Renal cortex interstitium (tissue), 11 donors: ENCODE measurements at regions not wholly inside any gene's neighbourhood (a gene's known extent, or its start where the extent isn't known, plus 50 kb on each side); places are given as distances from the start of the nearest gene placed in this dataset.

ENCODE experiments used
- DNase-seq, 11 donors: peaks; one replicate each; pipeline ENCODE4 v3.0.0-alpha.2; 2013; ENCODE audit warnings: low read depth in 9 of 11, low spot score in 4 of 11; ENCODE audit errors: extremely low read depth in 1 of 11

GRCh38 chr1:90650401-90650800 is 66.7 kb downstream of the BARHL2 start:
- no peak for DNase-seq

GRCh38 chr1:90640325-90640724 is 76.8 kb downstream of the BARHL2 start:
- no peak for DNase-seq

GRCh38 chr1:90622666-90623065 is 94.4 kb downstream of the BARHL2 start:
- no peak for DNase-seq

GRCh38 chr1:90621986-90622385 is 95.1 kb downstream of the BARHL2 start:
- DNase-seq: no peak

GRCh38 chr1:90616395-90616794 is 100.7 kb downstream of the BARHL2 start:
- no peak for DNase-seq

GRCh38 chr1:90614872-90615271 is 102.2 kb downstream of the BARHL2 start:
- DNase-seq: no peak

GRCh38 chr1:90613371-90613770 is 103.7 kb downstream of the BARHL2 start:
- DNase-seq: no peak

- DNase-seq: no peak
Measured at GRCh38 chr1:90612033-90612432, 105.1 kb downstream of the BARHL2 start.

- DNase-seq: no peak
Measured at GRCh38 chr1:90607736-90608135, 109.4 kb downstream of the BARHL2 start.

- DNase-seq: no peak
Measured at GRCh38 chr1:90605070-90605469, 112.0 kb downstream of the BARHL2 start.

- DNase-seq: no peak
Measured at GRCh38 chr1:90593312-90593711, 123.8 kb downstream of the BARHL2 start.

- DNase-seq: no peak
Measured at GRCh38 chr1:90591970-90592356, 125.1 kb downstream of the BARHL2 start.

- no peak for DNase-seq
Measured at GRCh38 chr1:90591355-90591969, 125.6 kb downstream of the BARHL2 start.

- DNase-seq: no peak
Measured at GRCh38 chr1:90580176-90580575, 136.9 kb downstream of the BARHL2 start.

- DNase-seq: peak in 1 of 11 donors; percentile 27
Measured at GRCh38 chr1:90579212-90579802, 137.8 kb downstream of the BARHL2 start.

- no peak for DNase-seq
Measured at GRCh38 chr1:90574692-90575370, 142.3 kb downstream of the BARHL2 start.

GRCh38 chr1:90573736-90574135 is 143.4 kb downstream of the BARHL2 start:
- no peak for DNase-seq

- no peak for DNase-seq
Measured at GRCh38 chr1:90572446-90572845, 144.7 kb downstream of the BARHL2 start.

- no peak for DNase-seq
Measured at GRCh38 chr1:90568436-90568835, 148.7 kb downstream of the BARHL2 start.

GRCh38 chr1:90564164-90564563 is 152.9 kb downstream of the BARHL2 start:
- no peak for DNase-seq

- no peak for DNase-seq
Measured at GRCh38 chr1:90562892-90563291, 154.2 kb downstream of the BARHL2 start.
